OCI-LY7 (cell line): ENCODE measurements at regions not wholly inside any gene's neighbourhood (a gene's known extent, or its start where the extent isn't known, plus 50 kb on each side); places are given as distances from the start of the nearest gene placed in this dataset.

Experiments
- EZH2phosphoT487 ChIP-seq: fragments of 200-600 bp; sonication (generic); IDR thresholded peaks from 2 replicates; pipeline ENCODE4 v1.6.1; 2018; ENCODE audit warnings: low read depth, borderline replicate concordance, mild to moderate bottlenecking, mixed run types, antibody characterized with exemption, low read length, moderate library complexity, mixed read lengths
- TF ChIP-seq, protein P1 (sequence below): fragments of 200-600 bp; sonication (generic); conservative IDR thresholded peaks from 2 replicates; pipeline ENCODE4 v1.5.1; 2014; ENCODE audit warnings: mild to moderate bottlenecking, antibody characterized with exemption, low read length, moderate library complexity, mixed read lengths

DNA sequence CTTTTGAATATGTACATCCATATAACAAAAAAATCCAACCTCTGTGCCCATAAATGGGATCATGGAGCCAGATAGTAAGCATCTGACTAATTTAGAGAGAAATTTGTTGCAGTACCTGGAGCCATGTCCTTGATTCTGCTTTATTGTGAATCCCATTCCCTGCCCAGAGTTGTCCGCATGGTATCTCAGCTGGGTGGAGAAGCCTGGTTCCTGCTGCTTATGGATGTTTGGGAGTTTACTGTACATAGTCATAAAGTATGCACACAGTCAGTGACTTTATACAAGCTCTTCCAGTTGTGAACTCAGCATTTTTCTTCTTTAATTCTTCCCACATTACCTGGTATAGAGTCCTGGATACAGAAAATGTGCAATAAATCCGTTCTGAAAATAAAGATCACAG lies 346.0 kb downstream of the FIGN start:
- TF ChIP-seq, protein P1, sequence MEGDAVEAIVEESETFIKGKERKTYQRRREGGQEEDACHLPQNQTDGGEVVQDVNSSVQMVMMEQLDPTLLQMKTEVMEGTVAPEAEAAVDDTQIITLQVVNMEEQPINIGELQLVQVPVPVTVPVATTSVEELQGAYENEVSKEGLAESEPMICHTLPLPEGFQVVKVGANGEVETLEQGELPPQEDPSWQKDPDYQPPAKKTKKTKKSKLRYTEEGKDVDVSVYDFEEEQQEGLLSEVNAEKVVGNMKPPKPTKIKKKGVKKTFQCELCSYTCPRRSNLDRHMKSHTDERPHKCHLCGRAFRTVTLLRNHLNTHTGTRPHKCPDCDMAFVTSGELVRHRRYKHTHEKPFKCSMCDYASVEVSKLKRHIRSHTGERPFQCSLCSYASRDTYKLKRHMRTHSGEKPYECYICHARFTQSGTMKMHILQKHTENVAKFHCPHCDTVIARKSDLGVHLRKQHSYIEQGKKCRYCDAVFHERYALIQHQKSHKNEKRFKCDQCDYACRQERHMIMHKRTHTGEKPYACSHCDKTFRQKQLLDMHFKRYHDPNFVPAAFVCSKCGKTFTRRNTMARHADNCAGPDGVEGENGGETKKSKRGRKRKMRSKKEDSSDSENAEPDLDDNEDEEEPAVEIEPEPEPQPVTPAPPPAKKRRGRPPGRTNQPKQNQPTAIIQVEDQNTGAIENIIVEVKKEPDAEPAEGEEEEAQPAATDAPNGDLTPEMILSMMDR, result no peak
- no peak for TF ChIP-seq EZH2phosphoT487
